OCI-LY3 (cell line): ENCODE measurements at regions not wholly inside any gene's neighbourhood (a gene's known extent, or its start where the extent isn't known, plus 50 kb on each side); places are given as distances from the start of the nearest gene placed in this dataset.

Experiments used
- EZH2phosphoT487 ChIP-seq: fragments of 200-600 bp; shearing (Covaris generic); IDR thresholded peaks from 2 replicates; pipeline ENCODE4 v1.6.1; 2018; ENCODE audit warnings: antibody characterized with exemption, mixed run types, low read depth
- TF ChIP-seq, protein P1 (sequence below): fragments of 200-600, 300-600 bp; sonication (generic); IDR thresholded peaks from 2 replicates; pipeline ENCODE4 v1.5.1; 2014; ENCODE audit warnings: antibody characterized with exemption, low read length, low read depth

DNA sequence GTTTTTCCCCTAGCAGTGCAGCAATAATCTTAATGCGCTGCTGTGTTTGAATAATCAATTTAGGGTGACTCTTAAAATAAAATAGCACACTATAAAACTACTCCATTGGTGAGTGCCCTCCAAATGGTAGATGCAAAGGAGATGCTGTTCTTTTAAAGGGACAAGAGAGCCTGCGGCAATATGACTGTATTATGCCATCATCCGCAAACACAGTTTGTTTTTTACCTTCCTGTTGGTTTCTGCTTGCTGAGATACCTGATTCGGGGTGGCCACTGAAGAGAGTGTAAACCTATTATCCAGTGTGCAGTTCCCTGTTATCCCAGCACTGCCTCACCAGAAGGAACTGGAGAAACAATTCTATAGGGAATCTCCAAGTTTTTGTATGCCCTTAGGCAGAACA, 523.1 kb upstream of the TGFBR2 start:
- TF ChIP-seq EZH2phosphoT487 = no peak
- TF ChIP-seq, protein P1, sequence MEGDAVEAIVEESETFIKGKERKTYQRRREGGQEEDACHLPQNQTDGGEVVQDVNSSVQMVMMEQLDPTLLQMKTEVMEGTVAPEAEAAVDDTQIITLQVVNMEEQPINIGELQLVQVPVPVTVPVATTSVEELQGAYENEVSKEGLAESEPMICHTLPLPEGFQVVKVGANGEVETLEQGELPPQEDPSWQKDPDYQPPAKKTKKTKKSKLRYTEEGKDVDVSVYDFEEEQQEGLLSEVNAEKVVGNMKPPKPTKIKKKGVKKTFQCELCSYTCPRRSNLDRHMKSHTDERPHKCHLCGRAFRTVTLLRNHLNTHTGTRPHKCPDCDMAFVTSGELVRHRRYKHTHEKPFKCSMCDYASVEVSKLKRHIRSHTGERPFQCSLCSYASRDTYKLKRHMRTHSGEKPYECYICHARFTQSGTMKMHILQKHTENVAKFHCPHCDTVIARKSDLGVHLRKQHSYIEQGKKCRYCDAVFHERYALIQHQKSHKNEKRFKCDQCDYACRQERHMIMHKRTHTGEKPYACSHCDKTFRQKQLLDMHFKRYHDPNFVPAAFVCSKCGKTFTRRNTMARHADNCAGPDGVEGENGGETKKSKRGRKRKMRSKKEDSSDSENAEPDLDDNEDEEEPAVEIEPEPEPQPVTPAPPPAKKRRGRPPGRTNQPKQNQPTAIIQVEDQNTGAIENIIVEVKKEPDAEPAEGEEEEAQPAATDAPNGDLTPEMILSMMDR = no peak
